IPS DF 4.7 (cell line): ENCODE measurements at regions not wholly inside any gene's neighbourhood (a gene's known extent, or its start where the extent isn't known, plus 50 kb on each side); places are given as distances from the start of the nearest gene placed in this dataset.
A peak's percentile ranks its signal among the peaks of the same experiment; 100 is the strongest.

ENCODE experiments used
- DNase-seq: peaks from one replicate; pipeline ENCODE4 v3.0.0-alpha.2; 2013; ENCODE audit warnings: low spot score; ENCODE audit errors: extremely low read depth

- no peak for DNase-seq
Measured at GRCh38 chr15:47885920-47886319, 168.6 kb downstream of the SEMA6D start.

- no peak for DNase-seq
Measured at GRCh38 chr15:47887241-47887800, 170.0 kb downstream of the SEMA6D start.

GRCh38 chr15:47888385-47889100 is 171.2 kb downstream of the SEMA6D start:
- no peak for DNase-seq

GRCh38 chr15:47890397-47891150 is 173.3 kb downstream of the SEMA6D start:
- DNase-seq: no peak

- DNase-seq: no peak
Measured at GRCh38 chr15:47897525-47897924, 180.2 kb downstream of the SEMA6D start.

- DNase-seq: no peak
Measured at GRCh38 chr15:47900751-47901150, 183.4 kb downstream of the SEMA6D start.

GRCh38 chr15:47903368-47903767 is 186.1 kb downstream of the SEMA6D start:
- DNase-seq: no peak

- no peak for DNase-seq
Measured at GRCh38 chr15:47908486-47908885, 191.2 kb downstream of the SEMA6D start.

- DNase-seq: no peak
Measured at GRCh38 chr15:47908950-47909670, 191.8 kb downstream of the SEMA6D start.

- peak; percentile 46 for DNase-seq
Measured at GRCh38 chr15:47912910-47913309, 195.6 kb downstream of the SEMA6D start.

GRCh38 chr15:47917881-47918280 is 200.6 kb downstream of the SEMA6D start:
- DNase-seq: no peak

- no peak for DNase-seq
Measured at GRCh38 chr15:47918877-47919276, 201.6 kb downstream of the SEMA6D start.

- no peak for DNase-seq
Measured at GRCh38 chr15:47924381-47924780, 196.4 kb upstream of the SLC24A5 start.

- no peak for DNase-seq
Measured at GRCh38 chr15:47929138-47929803, 191.5 kb upstream of the SLC24A5 start.

- DNase-seq: no peak
Measured at GRCh38 chr15:47932261-47932660, 188.5 kb upstream of the SLC24A5 start.

GRCh38 chr15:47932951-47933641 is 187.7 kb upstream of the SLC24A5 start:
- no peak for DNase-seq

GRCh38 chr15:47933865-47934264 is 186.9 kb upstream of the SLC24A5 start:
- no peak for DNase-seq

- DNase-seq: no peak
Measured at GRCh38 chr15:47934342-47934741, 186.4 kb upstream of the SLC24A5 start.

- no peak for DNase-seq
Measured at GRCh38 chr15:47937834-47938233, 183.0 kb upstream of the SLC24A5 start.

- DNase-seq: no peak
Measured at GRCh38 chr15:47944637-47945288, 176.0 kb upstream of the SLC24A5 start.
